ENCODE measurements at regions not wholly inside any gene's neighbourhood (a gene's known extent, or its start where the extent isn't known, plus 50 kb on each side); places are given as distances from the start of the nearest gene placed in this dataset.

- TF ChIP-seq POLR2AphosphoS5 (IDR thresholded peaks at IDR 0.05): no peak
- no peak for TF ChIP-seq POLR2A (IDR thresholded peaks at IDR 0.05)
- no peak for TF ChIP-seq EP300 (IDR thresholded peaks at IDR 0.05)
- TF ChIP-seq CTCF (IDR thresholded peaks at IDR 0.05): no peak
- Histone ChIP-seq H3K9me3 (peaks cover 0 to 5% (median 1%) of the 10 kb centered on the region in 4 donors), H3K27me3 (no peaks in the 10 kb centered on the region), H3K27ac (no peak overlapping the region), H3K36me3 (no peaks in the 10 kb centered on the region), H3K4me3 (no peak overlapping the region), H3K4me1 (no peaks in the 10 kb centered on the region)
- intact Hi-C loops (cut with DNase I; ENCODE audit: low total_unique reads): no loop called here
- DNase-seq: no peak
Measured at GRCh38 chr10:3439183-3439582, 266.6 kb upstream of the PITRM1 start.

- intact Hi-C loops (cut with DNase I; ENCODE audit: low total_unique reads): no loop called here
- H3K36me3 ChIP-seq: no peaks in the 10 kb centered on the region
- H3K9me3 ChIP-seq: peaks cover 0 to 5% (median 1%) of the 10 kb centered on the region in 4 donors
- H3K4me3 ChIP-seq: no peak overlapping the region
- TF ChIP-seq POLR2A (IDR thresholded peaks at IDR 0.05) (no peak), EP300 (IDR thresholded peaks at IDR 0.05) (no peak), CTCF (IDR thresholded peaks at IDR 0.05) (no peak), POLR2AphosphoS5 (IDR thresholded peaks at IDR 0.05) (no peak)
- WGBS, 5 donors: 75 to 94% (median 80%) methylated on average over 4 of the region's 4 CpGs
- DNase-seq: no peak
- H3K4me1 ChIP-seq: no peaks in the 10 kb centered on the region
- no peak overlapping the region for H3K27ac ChIP-seq
- H3K27me3 ChIP-seq: no peaks in the 10 kb centered on the region
Measured at GRCh38 chr10:3438606-3439005, 266.0 kb upstream of the PITRM1 start.

GRCh38 chr10:3435671-3436070, 263.1 kb upstream of the PITRM1 start:
- Histone ChIP-seq H3K27ac (no peak overlapping the region), H3K4me1 (no peaks in the 10 kb centered on the region), H3K9me3 (peaks cover 0 to 5% (median 1%) of the 10 kb centered on the region in 4 donors), H3K36me3 (no peaks in the 10 kb centered on the region), H3K4me3 (no peak overlapping the region), H3K27me3 (no peaks in the 10 kb centered on the region)
- WGBS, 5 donors: 37 to 44% (median 38%) methylated on average over 4 of the region's 4 CpGs
- intact Hi-C loops (cut with DNase I; ENCODE audit: low total_unique reads): no loop called here
- TF ChIP-seq EP300 (IDR thresholded peaks at IDR 0.05) (no peak), POLR2A (IDR thresholded peaks at IDR 0.05) (no peak), CTCF (IDR thresholded peaks at IDR 0.05) (no peak), POLR2AphosphoS5 (IDR thresholded peaks at IDR 0.05) (no peak)
- DNase-seq: no peak

- Histone ChIP-seq H3K27ac (no peak overlapping the region), H3K27me3 (no peaks in the 10 kb centered on the region), H3K36me3 (no peaks in the 10 kb centered on the region), H3K4me3 (no peak overlapping the region), H3K4me1 (no peaks in the 10 kb centered on the region), H3K9me3 (peaks cover 0 to 5% (median 0%) of the 10 kb centered on the region in 4 donors)
- intact Hi-C loops (cut with DNase I; ENCODE audit: low total_unique reads): no loop called here
- TF ChIP-seq POLR2A (IDR thresholded peaks at IDR 0.05) (no peak), EP300 (IDR thresholded peaks at IDR 0.05) (no peak), CTCF (IDR thresholded peaks at IDR 0.05) (no peak), POLR2AphosphoS5 (IDR thresholded peaks at IDR 0.05) (no peak)
- WGBS, 5 donors: 77 to 87% (median 82%) methylated on average over 6 of the region's 6 CpGs
- DNase-seq: no peak
Measured at GRCh38 chr10:3433988-3434387, 261.4 kb upstream of the PITRM1 start.

Measured in stomach (tissue), 8 donors.